OCI-LY7 (cell line): ENCODE measurements at regions not wholly inside any gene's neighbourhood (a gene's known extent, or its start where the extent isn't known, plus 50 kb on each side); places are given as distances from the start of the nearest gene placed in this dataset.

Experiments
- BruUV-seq: library from RNA; stranded (reverse); fragments of 400-500 nt; replicated peaks from 2 replicates; lab custom pipeline; 2021; lab: Mats Ljungman, UMichigan
- CTCF ChIA-PET: fragments of 300-600 bp; sonication (Branson Sonifier 250); formaldehyde crosslinking; loops from one replicate; lab custom pipeline; 2022; ENCODE audit warnings: antibody characterized with exemption; ENCODE audit not compliant: unreplicated experiment; lab: Charles Lee
- POLR2A ChIA-PET: fragments of 300-600 bp; sonication (Branson Sonifier 250); formaldehyde crosslinking; loops from one replicate; lab custom pipeline; 2022; ENCODE audit warnings: antibody characterized with exemption; lab: Charles Lee
- DNase-seq: peaks from one replicate; pipeline ENCODE4 v3.0.0-alpha.2; 2015; ENCODE audit warnings: low spot score
- H2AFZ ChIP-seq: fragments of 200-600 bp; sonication (generic), shearing (Covaris generic); 2 replicates; pipeline ENCODE4 v1.6.1; 2014; ENCODE audit warnings: mild to moderate bottlenecking, antibody characterized with exemption, low read length, moderate library complexity
- H3K27ac ChIP-seq: fragments of 200-600 bp; sonication (generic); 2 replicates; pipeline ENCODE4 v1.5.1; 2014; ENCODE audit warnings: mixed run types, low read depth, mild to moderate bottlenecking, moderate library complexity, low read length, inconsistent platforms; ENCODE audit not compliant: poor library complexity, severe bottlenecking
- H3K36me3 ChIP-seq: fragments of 200-600 bp; sonication (generic); 2 replicates; pipeline ENCODE4 v1.6.1; 2014; ENCODE audit warnings: mild to moderate bottlenecking, antibody characterized with exemption, low read length, moderate library complexity, mixed read lengths; ENCODE audit not compliant: insufficient read depth
- H3K4me1 ChIP-seq: fragments of 200-600 bp; sonication (generic); 2 replicates; pipeline ENCODE4 v1.5.1; 2014; ENCODE audit warnings: mild to moderate bottlenecking, low read length; ENCODE audit not compliant: insufficient read depth, poor library complexity, severe bottlenecking
- H3K4me2 ChIP-seq: fragments of 200-600 bp; sonication (generic); 2 replicates; pipeline ENCODE4 v1.6.1; 2014; ENCODE audit warnings: mild to moderate bottlenecking, low read length
- H3K4me3 ChIP-seq: fragments of 200-600 bp; sonication (generic); 2 replicates; pipeline ENCODE4 v1.5.1; 2014; ENCODE audit warnings: mild to moderate bottlenecking, low read depth, low read length; ENCODE audit not compliant: poor library complexity, severe bottlenecking
- H3K79me2 ChIP-seq: fragments of 200-600 bp; sonication (generic); 2 replicates; pipeline ENCODE4 v1.6.1; 2016; ENCODE audit warnings: low read depth, mild to moderate bottlenecking, low read length, moderate library complexity, mixed read lengths; ENCODE audit not compliant: insufficient read depth
- H3K9me2 ChIP-seq: fragments of 200-600 bp; sonication (generic); 2 replicates; pipeline ENCODE4 v1.6.1; 2016; ENCODE audit warnings: mild to moderate bottlenecking, low read length, mixed read lengths; ENCODE audit not compliant: insufficient read depth
- H3K9me3 ChIP-seq: fragments of 200-600 bp; sonication (generic); 2 replicates; pipeline ENCODE4 v1.6.1; 2014; ENCODE audit warnings: mild to moderate bottlenecking, mixed run types, low read length, mixed read lengths
- H4K20me1 ChIP-seq: fragments of 200-600 bp; sonication (generic); 2 replicates; pipeline ENCODE4 v1.6.1; 2014; ENCODE audit warnings: mild to moderate bottlenecking, antibody characterized with exemption, low read length, moderate library complexity, mixed read lengths; ENCODE audit not compliant: insufficient read depth
- CTCF ChIP-seq: fragments of 200-600 bp; sonication (generic); conservative IDR thresholded peaks from 2 replicates; pipeline ENCODE4 v1.5.1; 2014; ENCODE audit warnings: mild to moderate bottlenecking, antibody characterized with exemption, low read length, moderate library complexity, mixed read lengths
- EZH2phosphoT487 ChIP-seq: fragments of 200-600 bp; sonication (generic); IDR thresholded peaks from 2 replicates; pipeline ENCODE4 v1.6.1; 2018; ENCODE audit warnings: low read depth, borderline replicate concordance, mild to moderate bottlenecking, mixed run types, antibody characterized with exemption, low read length, moderate library complexity, mixed read lengths
- intact Hi-C: fragments of 100-400 bp; cut with micrococcal nuclease; formaldehyde crosslinking; loops from one replicate; pipeline ENCODE4 v1.10.0; 2022; ENCODE audit not compliant: unreplicated experiment

DNA sequence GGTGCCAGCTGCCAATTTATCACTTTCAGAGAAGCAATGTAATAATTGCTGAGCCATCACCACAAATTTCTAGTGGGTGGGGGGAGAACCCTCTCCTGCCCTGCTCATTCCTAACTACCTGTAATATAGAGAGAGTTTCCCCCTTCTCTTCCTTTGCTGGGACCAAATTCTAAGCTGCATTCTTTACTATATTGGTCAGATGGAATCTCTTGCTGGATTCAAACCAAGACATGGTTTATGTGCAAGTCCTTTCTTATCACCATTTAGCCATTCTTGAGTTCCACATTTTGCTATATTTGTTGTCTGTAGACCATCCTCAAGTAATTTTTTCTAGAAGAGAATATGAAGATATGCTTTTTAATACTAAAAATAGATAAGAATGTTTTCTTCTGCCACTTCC is 452.1 kb downstream of the MN1 start:
- Histone ChIP-seq H3K79me2 (no peaks in the 10 kb centered on the region), H3K27ac (no peak overlapping the region), H2AFZ (no peak overlapping the region), H3K4me1 (peaks cover 13% of the 10 kb centered on the region), H3K36me3 (peaks cover 6% of the 10 kb centered on the region; the same call in 1 of the 2 replicates), H3K4me2 (no peak overlapping the region), H3K9me3 (peaks cover 41% of the 10 kb centered on the region), H3K4me3 (no peak overlapping the region), H4K20me1 (no peaks in the 10 kb centered on the region), H3K9me2 (no peaks in the 10 kb centered on the region)
- intact Hi-C loops = no loop called here
- no peak for DNase-seq
- no peak for TF ChIP-seq EZH2phosphoT487
- no peak for TF ChIP-seq CTCF
- ChIA-PET CTCF (no interaction called here), POLR2A (no interaction called here)
- BruUV-seq = no TSS peak

- peaks cover 6% of the 10 kb centered on the region; the same call in 1 of the 2 replicates for H3K36me3 ChIP-seq
- no peaks in the 10 kb centered on the region for H4K20me1 ChIP-seq
- peaks cover 10% of the 10 kb centered on the region for H3K4me1 ChIP-seq
- peaks cover 38% of the 10 kb centered on the region for H3K9me3 ChIP-seq
- no peak for DNase-seq
- ChIA-PET CTCF (no interaction called here), POLR2A (no interaction called here)
- no TSS peak for BruUV-seq
- no peak overlapping the region for H3K4me2 ChIP-seq
- no peak overlapping the region for H3K27ac ChIP-seq
- no peak overlapping the region for H3K4me3 ChIP-seq
- no peak for TF ChIP-seq EZH2phosphoT487
- no peak for TF ChIP-seq CTCF
- no peaks in the 10 kb centered on the region for H3K9me2 ChIP-seq
- intact Hi-C loops = no loop called here
- no peak overlapping the region for H2AFZ ChIP-seq
- no peaks in the 10 kb centered on the region for H3K79me2 ChIP-seq
Observed at GRCh38 chr22:27350306-27350705, 451.2 kb downstream of the MN1 start.

GRCh38 chr22:27352426-27352825 is 449.1 kb downstream of the MN1 start:
- ChIA-PET POLR2A (no interaction called here), CTCF (no interaction called here)
- no peak overlapping the region for H3K27ac ChIP-seq
- 0 out of 2 replicates have a peak overlapping the region, but pooled peaks have one; percentile 27 for H2AFZ ChIP-seq
- TF ChIP-seq EZH2phosphoT487 = no peak
- no peak for TF ChIP-seq CTCF
- no peak overlapping the region for H3K4me3 ChIP-seq
- peaks cover 10% of the 10 kb centered on the region for H3K4me1 ChIP-seq
- no peak for DNase-seq
- H3K79me2 ChIP-seq = no peaks in the 10 kb centered on the region
- no peaks in the 10 kb centered on the region for H4K20me1 ChIP-seq
- H3K9me3 ChIP-seq = peaks cover 55% of the 10 kb centered on the region
- no peaks in the 10 kb centered on the region for H3K9me2 ChIP-seq
- intact Hi-C loops = no loop called here
- no TSS peak for BruUV-seq
- peaks cover 6% of the 10 kb centered on the region; the same call in 1 of the 2 replicates for H3K36me3 ChIP-seq
- no peak overlapping the region for H3K4me2 ChIP-seq
